ENCODE measurements at regions not wholly inside any gene's neighbourhood (a gene's known extent, or its start where the extent isn't known, plus 50 kb on each side); places are given as distances from the start of the nearest gene placed in this dataset.
"Not testable (repeated sequence)": the region's sequence is repeated elsewhere in the genome, so short reads cannot be mapped to it uniquely, and the experiment has no call there.

DNA sequence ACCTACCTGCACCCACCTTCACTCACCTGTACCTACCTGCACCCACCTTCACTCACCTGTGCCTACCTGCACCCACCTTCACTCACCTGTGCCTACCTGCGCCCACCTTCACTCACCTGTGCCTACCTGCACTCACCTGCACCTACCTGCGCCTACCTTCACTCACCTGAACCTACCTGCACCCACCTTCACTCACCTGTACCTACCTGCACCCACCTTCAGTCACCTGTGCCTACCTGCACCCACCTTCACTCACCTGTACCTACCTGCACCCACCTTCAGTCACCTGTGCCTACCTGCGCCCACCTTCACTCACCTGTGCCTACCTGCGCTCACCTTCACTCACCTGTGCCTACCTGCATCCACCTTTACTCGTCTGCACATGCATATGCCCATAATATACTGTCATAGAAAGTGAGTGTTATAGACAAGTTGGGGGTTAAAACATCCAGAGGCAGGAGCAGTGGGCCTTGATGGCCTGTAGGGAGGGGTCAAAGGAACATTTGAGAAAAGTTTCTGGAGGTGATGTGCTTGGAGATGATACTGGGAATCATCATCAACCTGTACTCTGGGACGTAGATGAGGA lies 232.9 kb upstream of the ZFP64 start:
- DNase-seq: not testable (repeated sequence)

DNA sequence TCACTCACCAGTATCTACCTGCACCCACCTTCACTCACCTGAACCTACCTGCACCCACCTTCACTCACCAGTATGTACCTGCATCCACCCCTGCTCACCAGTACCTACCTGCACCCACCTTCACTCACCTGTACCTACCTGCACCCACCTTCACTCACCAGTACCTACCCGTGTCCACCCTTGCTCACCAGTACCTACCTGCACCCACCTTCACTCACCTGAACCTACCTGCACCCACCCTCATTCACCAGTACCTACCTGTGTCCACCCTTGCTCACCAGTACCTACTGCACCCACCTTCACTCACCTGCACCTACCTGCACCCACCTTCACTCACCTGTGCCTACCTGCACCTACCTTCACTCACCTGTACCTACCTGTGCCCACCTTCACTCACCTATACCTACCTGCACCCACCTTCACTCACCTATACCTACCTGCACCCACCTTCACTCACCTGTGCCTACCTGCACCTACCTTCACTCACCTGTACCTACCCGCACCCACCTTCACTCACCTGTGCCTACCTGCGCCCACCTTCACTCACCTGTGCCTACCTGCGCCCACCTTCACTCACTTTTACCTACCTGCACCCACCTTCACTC lies 232.1 kb upstream of the ZFP64 start:
- DNase-seq: not testable (repeated sequence)

DNA sequence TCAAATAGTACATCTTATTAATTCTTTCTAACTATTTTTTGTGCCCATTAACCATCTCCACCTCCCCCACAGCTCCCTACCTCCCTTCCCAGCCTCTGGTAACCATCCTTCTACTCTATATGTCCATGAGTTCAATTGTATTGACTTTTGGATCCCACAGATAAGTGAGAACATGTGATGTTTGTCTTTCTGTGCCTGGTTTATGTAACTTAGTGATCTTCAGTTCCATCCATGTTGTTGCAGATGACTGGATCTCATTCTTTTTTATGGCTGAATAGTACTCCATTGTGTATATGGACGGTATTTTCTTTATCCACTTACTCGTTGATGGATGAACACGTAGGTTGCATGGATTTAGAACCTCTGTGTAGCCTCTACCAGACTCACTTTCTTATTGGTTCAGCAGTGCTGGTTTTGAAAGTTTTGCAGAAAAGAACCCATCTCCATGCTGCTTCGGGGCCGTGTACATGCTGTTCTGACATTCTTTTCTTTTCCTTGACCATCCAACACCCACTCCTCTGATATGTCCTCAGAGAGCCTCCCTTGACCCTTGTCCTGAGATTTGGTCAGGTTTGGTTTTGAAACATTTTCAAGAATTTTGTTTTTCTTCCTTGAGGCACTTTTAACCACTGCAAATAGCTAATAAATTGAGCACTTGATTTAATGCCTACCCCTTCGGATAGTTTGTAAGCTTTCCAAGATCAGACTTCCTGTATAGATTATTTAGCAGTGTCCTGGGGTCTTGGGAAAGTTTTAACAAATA lies 231.2 kb upstream of the ZFP64 start:
- no peak for DNase-seq

DNA sequence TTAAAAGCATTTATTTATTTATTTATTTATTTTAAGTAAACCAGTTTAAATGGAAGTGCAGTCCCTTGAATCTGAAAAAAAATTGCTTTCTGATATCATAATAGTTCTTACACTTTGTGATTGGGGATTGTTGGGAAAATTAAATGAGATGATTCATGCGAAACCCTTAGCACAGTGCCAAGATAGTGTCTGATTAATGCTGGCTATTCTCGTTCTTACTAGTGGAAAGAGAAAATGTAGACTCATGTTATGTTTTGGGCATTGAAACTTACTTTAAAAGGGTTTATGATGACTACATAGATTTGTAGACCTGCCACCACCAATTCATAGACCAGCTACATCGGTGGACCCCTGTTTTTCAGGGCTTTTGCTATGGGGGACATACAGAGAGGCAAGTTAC lies 229.2 kb upstream of the ZFP64 start:
- no peak for DNase-seq

DNA sequence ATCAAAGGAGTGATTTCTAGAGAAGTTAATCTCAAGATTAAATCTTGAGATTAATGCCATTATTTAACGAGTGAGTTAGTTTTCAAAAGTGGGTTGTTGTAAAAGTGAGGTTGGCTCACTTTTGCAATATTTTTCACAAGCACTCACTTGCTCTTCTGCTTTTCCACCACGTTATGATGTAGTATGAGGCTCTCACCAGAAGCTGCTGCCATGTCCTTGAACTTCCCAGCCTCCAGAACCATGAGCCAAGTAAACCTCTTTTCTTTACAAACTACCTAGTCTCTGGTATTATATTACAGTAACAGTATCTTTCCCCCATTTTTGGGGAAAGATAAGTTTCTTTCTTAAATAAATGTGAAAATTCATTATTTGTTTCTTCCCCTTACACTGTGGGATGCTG lies 227.6 kb upstream of the ZFP64 start:
- no peak for DNase-seq

DNA sequence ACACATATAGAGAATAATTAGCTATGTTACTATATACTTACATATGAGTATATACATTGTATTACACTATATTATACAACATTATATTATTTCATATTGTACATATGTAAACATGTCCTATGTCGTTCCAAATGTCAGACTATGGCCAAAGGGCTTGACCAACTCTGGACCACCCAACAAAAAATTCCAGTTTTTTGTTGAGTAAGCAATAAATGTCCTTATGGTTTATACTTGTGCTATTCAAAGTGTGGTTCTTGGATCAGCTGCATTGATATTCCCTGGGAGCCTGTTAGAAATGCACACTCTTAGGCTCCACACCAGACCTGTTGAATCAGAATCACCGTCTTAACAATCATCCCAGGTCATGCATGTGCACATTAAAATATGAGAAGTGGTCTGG lies 225.4 kb upstream of the ZFP64 start:
- DNase-seq: no peak

DNA sequence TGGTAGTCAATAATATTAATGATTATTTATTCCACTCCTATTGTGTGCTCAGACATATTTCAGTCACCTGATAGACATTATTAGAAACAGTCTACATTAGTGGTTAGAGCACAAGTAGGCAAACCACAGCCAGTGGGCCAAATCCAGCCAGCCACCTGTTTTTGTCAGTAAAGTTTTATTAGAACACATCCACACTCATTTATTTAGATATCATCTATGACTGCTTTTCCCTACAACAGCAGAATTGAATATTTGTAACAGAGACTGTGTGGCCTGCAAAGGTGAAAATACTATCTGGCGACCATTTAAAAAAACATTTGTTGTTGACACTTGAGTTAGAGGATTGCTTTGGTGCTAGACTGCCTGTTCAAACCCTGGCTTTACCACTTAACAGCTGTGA lies 220.0 kb upstream of the ZFP64 start:
- DNase-seq: no peak

DNA sequence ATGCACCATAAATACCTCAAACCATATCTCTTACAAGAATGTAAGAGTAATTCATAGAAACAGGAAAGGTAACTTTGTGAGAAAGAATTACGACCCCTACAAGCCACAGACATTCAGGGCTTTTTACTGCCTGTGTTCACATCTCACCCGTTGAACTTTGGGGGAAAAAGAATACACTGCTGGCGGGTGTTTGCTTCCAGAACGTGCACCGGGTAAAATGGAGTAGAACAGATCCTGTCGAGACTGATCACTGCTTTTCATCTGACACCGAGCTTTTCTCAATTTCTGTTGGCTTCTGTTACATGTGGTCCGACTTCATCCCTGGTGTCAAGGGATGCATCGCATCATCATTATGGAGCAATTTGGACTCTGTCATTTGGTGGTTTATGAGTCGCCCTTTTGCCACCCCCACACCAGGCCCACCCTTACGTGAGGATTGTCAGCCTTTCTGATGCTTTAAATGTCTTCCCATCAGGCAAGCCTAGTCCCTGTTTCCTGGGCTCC lies 219.2 kb upstream of the ZFP64 start:
- peak; percentile 20 for DNase-seq

DNA sequence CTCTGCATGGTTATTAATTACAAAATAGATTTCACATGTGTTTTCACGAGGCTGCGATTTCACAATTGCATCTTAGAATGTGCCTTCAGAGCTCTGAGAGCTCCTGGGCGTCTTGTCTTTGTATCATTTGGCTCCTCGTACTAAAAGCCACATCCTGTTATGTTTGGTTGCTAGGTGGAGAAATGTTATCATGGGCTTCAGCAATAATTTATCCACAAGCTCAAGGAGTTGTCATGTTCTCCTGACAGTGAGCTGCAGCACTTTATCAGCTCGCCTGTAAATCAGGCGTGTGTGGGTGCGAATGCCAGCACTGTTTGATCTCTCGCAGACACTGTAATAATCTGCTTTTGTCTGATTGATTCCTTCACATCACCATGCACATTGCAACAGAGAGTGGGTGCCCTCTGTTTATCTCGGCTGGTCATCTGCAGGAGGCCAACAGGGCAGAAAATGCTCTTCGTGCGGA lies 218.6 kb upstream of the ZFP64 start:
- DNase-seq: peak; percentile 56

DNA sequence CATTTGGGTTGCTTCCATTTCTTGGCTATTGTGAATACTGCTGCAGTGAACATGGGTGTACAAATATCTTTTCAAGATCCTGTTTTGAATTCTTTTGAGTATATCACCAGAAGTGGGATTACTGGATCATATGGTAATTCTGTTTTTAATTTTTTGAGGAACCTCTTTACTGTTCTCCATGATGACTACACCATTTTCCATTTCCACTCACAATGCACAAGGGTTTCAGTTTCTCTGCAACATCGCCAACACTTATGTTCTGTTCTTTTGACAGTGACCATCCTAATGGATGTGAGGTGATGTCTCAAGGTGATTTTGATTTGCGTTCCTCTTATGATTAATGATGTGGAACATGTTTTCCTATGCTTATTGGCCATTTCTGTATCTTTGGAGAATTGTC lies 214.4 kb upstream of the ZFP64 start:
- peak; percentile 68 for DNase-seq

DNA sequence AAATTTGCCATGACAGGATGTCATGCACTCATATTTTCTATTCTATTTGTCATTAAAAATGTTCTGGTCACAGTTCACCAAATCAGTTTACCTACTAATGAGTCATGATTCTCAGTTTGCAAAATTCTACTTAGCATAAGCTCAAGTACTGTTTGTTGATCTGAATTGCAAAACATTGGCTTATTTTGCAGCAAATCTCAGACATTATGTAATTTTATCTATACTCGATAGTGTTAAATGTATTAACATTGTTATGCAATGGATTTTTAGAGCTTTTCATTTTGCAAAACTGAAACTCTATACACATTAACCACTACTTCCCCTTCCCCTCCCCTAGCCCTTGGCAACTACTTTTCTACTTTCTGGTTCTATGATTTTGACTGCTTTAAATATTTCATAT lies 213.8 kb upstream of the ZFP64 start:
- DNase-seq: peak; percentile 86

DNA sequence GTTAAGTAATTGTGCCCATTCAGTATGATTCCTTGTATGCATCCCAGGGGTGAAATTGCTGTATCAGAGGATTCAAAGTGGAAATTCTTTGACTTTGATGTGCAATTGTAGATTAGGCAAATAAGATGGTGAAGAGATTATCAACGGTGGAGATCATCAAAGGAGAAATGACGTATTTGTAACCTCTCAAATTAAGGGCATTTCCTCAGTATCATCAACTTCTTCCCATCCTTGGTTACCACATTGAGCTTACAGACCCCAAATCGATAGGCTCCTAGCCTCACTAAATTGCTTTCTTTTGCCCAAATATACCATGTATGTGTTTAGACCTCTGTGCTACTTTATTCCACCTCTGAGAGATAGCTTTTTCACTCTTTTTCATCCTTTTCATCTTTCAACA lies 213.1 kb upstream of the ZFP64 start:
- no peak for DNase-seq

DNA sequence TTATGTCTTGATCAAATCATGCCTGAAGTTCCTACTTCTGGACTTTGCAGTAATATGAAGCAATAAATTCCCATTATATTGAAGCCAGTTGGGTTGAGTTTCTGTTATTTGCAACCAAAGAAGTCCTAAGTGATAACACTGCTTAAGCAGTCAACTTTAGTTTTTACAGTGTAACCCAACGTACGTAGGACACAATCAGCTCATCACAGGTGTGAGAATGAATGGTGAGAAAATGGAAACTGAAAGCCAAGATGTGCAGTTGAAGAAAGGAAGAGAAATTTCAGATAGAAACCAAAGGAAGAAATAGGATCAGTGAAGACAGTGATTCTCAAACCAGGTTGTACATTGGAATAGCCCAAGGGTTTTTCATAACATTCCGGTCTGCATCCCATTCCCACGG lies 211.4 kb upstream of the ZFP64 start:
- no peak for DNase-seq

DNA sequence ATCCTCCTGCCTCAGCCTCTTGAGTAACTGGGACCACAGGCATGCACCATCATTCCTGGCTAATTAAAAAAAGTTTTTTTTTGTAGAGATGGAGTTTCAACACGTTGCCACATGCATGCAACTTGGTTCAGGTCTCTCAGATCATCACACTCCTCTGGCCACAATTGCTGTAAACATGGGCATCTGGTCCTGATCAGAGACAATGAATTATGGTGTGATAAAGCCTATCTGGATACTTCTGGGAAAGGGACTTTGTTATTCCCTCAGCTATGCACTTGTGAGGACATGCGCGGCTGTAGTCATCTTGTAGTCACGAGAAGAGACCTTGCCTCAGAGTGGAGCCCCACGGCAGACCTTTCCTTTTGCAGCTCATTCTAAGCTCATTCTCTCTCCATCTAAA lies 210.9 kb upstream of the ZFP64 start:
- DNase-seq: no peak

DNA sequence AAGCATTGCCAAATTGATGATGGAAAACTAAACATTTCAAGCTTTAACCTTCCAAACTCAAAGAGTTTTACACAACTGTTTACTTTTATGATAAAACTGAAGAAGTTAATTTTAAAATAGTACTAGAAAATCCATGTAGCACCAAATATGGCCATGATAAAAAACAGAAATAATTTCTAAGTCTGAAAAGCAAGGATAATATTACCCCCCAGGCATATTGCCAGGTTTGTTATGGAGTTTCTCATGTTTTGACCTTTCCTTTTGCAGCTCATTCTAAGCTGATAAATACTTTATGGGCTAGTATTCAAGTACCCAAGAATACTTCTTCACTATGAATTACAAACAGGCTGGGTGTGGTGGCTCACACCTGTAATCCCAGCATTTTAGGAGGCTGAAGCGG lies 209.9 kb upstream of the ZFP64 start:
- no peak for DNase-seq

DNA sequence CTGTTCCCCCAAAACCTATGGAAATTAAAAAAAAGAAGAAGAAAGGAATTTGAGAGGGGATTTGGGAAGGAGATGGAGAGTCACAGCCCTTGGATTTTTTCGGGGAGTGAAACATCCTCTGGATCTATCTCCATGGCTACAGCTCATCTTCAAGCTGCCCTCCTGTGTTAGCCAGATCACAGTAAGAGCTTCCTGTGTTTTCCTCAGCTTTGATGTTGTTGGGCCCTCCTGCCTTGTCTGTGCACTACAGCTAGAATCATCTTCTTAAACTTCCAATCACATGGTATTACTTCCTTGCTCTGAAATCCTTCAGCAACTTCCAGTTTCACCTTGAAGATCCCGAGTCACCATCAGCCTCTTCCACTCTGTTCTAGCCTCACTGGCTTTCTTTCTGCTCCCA lies 207.8 kb upstream of the ZFP64 start:
- DNase-seq: no peak

DNA sequence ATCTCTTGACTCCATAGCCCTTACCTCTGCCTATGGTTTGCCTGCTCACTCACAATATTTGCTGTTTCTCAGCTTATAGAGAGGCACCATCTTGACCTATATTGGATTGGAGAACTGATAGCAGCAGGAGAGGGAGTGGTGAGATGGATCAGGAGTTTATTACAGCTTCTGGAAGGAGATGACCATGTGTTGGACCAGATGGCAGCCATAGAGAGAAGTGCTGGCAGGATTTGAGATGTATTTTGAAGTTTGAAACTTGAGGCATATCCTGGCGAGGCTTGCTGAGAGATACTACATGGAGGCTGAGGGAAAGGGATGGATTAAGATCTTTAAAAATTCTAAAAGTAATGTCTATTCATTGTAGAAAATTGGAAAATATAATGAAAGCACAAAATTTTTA lies 198.0 kb upstream of the ZFP64 start:
- no peak for DNase-seq

DNA sequence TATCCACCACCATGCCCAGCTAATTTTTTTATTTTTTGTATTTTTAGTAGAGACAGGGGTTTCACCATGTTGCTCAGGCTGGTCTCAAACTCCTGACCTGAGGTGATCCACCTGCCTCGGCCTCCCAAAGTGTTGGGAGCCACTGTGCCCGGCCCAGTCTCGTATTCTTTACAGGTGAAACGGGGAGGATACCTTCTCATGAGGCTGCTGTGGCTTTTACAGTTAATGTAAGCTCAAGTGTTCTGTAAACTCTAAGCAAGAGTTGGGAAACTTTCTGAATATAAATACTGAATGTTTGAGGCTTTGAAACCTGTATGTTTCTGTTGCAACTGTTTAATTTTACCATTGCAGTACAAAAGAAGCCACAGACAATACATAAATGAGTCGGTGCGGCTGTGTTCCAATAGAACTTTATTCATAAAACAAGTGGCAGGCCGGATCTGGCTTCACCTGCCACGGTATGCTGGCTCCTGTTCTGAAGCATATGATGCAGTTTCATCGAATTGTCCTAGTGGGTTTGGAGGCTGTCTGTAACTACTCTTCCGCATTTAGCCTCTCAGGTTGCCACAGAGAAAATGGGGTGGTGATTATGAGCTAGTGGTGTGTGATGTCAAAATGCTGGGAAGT lies 192.5 kb upstream of the ZFP64 start:
- no peak for DNase-seq

DNA sequence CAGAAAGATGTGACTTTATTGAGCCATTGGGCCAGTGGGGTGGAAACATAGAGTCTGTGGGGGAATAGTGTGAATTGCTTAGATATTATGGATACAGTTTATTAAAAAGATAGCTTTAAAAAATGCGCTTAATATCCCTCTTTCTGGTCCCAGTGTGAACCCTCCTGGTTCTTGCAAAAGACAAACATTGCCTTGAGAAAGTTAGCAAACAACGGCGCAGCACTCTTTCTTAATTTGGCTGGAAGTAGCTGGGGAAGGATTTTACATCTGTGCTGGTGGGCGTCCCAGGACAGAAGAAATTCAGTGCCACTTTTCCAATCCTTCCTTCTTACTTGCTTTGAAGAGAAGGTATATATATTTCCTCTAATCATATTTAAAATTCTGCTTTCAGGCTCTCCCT lies 191.4 kb upstream of the ZFP64 start:
- no peak for DNase-seq

DNA sequence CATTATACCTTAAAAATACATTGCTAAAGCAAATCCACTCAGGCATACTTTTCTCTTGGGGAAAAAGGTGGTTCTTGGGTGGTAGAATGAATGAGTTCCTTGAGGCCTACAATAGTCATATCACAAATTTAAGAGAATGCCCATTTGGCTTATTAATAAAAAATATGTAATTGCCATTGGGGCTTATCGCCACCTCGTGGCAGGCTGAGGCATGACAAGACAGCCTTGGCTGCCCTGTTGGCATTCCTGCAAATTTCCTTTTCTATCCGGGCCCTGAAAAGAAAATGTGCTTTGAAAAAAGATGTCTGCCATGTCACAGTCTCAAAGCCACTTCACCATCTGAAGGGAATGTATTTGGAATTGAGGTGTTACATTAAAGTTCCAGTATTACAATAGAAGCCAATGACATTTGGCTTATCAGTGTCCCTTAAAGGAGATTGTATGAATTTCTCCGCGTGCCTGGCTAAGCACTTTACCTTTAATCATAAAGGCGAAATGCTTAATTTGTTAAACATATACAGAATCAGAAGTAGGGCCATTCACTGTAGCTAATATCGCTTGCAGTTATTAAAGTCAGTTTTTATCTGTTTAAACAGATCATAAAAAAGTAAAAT lies 188.3 kb upstream of the ZFP64 start:
- DNase-seq: peak; percentile 8

DNA sequence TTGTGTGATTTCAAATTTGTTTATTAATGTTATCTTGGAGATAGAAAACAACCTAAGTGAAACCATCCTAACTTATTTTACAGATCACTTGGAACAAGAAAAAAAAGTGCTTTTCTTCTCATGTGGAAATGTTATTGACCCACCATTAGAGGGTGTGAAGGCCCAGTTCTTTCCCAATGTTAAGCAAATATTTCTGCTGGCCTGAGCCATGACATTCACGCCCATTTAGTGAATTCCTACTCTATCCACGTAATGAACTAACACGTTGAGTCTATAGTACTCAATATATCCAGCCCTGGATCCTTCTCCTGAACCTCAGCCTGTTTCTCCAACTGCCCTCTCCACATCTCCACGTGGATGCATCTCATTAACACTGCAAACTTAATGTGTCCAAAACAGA lies 180.6 kb upstream of the ZFP64 start:
- no peak for DNase-seq

DNA sequence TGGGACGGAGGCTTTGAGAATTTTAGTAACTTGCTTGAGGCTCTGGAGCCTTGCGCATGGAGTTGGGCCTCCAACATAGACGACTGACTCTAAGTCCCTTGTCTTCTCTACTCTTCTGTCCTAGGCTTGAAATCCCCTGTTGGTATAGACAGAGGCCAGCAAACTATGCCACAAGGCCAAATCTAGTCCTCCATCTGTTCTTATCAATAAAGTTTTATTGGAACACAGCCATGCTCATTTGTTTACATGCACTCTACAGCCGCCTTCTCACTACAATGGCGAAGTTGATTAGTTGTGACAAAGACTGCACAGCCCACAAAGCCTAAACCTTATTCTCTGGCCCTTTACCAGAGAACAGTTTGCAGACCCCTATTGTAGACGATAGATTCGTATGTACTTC lies 174.1 kb upstream of the ZFP64 start:
- DNase-seq: no peak

DNA sequence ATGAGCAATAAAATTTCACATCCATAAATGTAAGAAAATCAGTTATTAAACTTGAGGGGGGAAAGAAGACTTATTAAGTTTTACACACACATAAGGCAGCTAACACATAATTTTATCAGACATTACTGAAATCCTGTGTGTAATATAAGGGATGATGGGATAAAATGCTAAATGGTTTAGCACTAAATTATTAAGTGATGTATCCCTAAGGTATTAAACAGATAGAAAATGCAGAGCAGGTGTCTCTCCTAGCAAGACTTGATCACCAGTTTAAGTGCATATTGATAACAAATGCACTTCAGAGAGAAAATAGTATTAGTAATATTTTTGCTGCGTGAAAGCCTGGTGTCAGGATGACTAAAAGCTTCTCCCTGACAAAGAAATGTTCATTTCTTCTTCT lies 172.8 kb upstream of the ZFP64 start:
- no peak for DNase-seq
